AG10803 (cell line): ENCODE measurements at regions not wholly inside any gene's neighbourhood (a gene's known extent, or its start where the extent isn't known, plus 50 kb on each side); places are given as distances from the start of the nearest gene placed in this dataset.

Experiments used
- DNase-seq: peaks from one replicate; pipeline ENCODE4 v3.0.0; 2010; ENCODE audit warnings: low read depth
- H3K4me3 ChIP-seq: 2 replicates; pipeline ENCODE4 v1.5.1; 2011; ENCODE audit warnings: mild to moderate bottlenecking, low read length, control low read depth
- TF ChIP-seq, protein P1 (sequence below): conservative IDR thresholded peaks from 2 replicates; pipeline ENCODE4 v1.5.1; 2011; ENCODE audit warnings: mild to moderate bottlenecking, low read length, control low read depth, inconsistent platforms

DNA sequence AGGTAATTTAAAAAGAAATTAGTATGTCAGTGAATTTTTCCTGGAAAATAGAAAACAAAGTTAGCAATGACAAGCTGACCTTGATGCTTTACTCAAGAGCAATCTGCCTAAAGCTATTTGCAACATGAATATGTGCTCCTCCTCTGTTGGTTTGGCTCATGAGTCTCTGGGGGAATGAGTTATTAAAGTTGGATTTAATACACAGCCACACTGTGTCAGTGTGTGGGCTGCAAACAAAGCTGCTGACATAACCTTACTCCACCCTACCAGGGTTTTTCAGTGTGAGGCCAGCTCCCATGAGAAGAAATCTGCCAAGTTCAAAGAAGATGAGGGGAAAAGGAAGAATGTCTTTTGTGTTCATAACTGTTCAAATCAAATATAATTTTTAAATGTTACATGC, 280.5 kb downstream of the TLL1 start:
- TF ChIP-seq, protein P1, sequence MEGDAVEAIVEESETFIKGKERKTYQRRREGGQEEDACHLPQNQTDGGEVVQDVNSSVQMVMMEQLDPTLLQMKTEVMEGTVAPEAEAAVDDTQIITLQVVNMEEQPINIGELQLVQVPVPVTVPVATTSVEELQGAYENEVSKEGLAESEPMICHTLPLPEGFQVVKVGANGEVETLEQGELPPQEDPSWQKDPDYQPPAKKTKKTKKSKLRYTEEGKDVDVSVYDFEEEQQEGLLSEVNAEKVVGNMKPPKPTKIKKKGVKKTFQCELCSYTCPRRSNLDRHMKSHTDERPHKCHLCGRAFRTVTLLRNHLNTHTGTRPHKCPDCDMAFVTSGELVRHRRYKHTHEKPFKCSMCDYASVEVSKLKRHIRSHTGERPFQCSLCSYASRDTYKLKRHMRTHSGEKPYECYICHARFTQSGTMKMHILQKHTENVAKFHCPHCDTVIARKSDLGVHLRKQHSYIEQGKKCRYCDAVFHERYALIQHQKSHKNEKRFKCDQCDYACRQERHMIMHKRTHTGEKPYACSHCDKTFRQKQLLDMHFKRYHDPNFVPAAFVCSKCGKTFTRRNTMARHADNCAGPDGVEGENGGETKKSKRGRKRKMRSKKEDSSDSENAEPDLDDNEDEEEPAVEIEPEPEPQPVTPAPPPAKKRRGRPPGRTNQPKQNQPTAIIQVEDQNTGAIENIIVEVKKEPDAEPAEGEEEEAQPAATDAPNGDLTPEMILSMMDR, result no peak
- no peak overlapping the region for H3K4me3 ChIP-seq
- no peak for DNase-seq

DNA sequence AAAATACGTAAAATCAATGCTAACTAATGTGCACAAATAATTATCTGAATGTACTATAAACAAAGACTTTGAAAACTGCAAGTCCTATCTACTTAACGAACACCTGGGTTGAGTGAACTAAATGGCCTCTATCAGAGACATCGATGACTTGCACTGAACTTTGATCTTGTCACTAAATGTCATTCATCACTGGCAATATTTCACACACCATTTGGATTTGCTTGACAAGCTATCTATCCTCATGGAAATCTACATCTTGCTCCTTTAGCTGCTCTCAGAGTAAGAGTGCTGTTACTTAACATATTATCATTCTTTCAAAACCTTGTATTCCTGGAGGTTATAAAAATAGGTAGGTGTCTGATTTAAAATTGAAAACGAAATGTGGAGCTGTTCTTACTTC, 289.3 kb downstream of the TLL1 start:
- no peak overlapping the region for H3K4me3 ChIP-seq

DNA sequence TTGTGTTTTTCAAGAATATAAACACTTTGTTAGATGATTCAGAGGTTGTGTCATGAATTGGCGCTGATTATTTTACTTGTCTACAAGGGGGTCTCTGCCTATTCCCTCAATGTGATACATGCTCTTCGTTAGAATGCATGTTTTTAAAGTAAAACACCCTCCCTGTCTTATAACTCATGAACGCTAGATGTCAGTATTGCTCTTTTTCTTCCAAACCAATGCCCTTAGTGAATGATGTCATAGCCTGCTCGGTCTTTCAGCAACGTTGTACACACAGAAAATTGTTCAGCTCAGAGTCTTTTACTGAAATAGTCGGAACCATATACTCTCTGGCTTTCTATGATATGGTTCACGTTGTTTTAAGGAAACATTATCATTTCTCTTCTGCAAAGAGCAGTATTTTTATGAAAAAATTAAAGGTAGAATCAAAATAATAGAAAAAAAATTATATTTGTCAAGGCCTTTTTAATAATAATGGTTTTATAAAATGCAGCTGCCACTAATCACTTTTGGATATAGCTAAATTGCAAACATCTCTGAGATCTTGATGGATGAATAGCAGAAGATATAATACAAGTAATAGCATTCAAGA, 292.9 kb downstream of the TLL1 start:
- peak; percentile 67 for DNase-seq
- no peak overlapping the region for H3K4me3 ChIP-seq
- TF ChIP-seq, protein P1, result peak; percentile 81

More for the DNA sequence above, 289.3 kb downstream of the TLL1 start:
- TF ChIP-seq, protein P1, result no peak
- no peak for DNase-seq

DNA sequence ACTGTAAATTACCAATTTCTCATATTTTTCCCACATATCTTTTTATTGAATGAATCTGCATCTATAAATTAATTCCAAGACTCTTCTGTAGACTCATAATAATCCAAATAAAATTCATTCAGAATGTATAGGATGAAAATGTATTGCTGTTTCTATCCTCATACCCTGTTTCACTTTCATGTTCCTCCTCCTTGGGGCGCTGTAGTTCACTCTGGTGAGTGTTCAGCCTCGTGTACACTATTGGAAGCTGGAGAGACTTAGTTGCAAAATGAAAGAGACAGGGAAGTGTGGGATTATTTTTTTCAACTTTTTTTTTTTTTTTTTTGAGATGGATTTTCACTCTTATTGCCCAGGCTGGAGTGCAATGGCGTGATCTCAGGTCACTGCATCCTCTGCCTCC, 296.1 kb downstream of the TLL1 start:
- no peak for DNase-seq
- TF ChIP-seq, protein P1, result peak; percentile 17; the same call in 1 of the 2 replicates
- H3K4me3 ChIP-seq, result no peak overlapping the region

DNA sequence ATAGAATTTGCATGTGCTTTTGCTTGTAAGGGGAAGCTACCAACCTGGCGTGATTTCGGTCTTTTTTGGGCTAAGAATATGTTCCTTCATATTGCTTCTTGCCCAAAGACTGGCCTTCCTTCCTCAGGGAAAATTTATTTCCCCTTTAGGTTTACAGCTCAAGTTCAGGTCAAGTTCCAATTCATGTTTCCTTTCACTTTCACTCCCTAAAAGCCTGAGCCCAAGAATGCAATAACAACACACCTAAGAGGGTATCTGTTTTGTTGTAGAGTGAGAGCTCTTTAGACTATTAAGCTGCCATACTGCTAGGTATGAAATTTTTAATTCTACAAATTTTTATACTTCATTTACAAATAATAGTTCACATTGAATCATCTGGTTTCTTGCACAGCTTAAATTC, 299.6 kb downstream of the TLL1 start:
- H3K4me3 ChIP-seq, result no peak overlapping the region
- DNase-seq, result no peak
- TF ChIP-seq, protein P1, result no peak

DNA sequence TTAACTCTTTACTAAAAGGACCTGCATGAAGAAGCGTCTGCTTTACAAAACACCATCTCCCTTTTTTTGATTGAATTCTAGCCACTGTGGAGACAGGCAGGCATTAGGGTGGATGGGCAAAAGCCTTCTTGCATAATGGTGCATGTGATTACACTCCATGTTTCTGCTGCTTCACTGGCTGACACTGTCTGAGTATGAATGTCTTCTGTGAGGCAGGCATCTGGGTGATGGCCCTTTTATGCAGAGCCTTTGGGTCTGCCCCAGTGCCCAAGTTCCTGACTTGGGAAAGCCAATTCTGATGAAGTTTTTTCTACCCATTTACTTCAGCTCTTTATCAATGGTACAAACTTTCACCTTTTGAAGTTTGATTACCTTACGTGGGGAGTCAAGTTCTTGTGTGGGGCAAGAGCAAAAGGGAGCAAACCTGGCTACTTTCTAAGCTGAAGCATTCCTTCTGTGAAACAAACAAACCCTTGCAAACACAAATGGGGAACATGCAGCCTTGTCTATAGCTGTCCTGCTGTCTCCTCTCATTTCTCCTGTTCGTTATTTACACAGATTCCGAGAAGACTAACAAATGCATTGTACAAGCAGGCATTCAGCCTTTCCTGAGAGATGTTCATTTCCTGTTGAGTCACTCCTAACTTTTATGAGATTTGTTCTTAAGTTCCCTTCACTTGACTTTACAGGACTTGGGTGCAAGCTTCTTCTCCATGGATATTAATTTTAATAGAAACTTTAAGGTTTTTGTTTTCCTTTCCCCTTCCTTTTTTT, 301.9 kb downstream of the TLL1 start:
- TF ChIP-seq, protein P1, result no peak
- no peak for DNase-seq
- no peak overlapping the region for H3K4me3 ChIP-seq

DNA sequence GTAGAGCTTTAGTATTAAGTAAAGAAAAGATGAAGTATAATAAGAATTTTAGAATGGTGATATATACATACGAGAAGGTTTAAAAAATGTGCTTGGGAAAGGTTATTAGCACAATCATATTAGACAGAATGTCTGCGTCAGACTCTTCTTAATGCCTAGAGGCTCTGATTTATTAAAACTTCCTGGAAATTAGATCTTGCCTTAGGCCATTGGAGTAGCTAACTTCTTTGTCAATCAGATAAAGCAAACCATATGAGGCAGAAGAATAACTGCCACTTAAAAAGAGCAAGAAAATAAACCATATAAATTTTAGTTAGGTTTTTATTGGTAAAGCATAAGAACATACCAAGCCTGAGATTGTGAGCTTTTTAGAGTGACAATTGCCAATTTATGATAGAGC, 309.1 kb downstream of the TLL1 start:
- no peak for DNase-seq
- H3K4me3 ChIP-seq, result no peak overlapping the region
- TF ChIP-seq, protein P1, result no peak
